HG03460 (cell line): ENCODE measurements at regions not wholly inside any gene's neighbourhood (a gene's known extent, or its start where the extent isn't known, plus 50 kb on each side); places are given as distances from the start of the nearest gene placed in this dataset.

Source experiments
- ATAC-seq: cut with Tn5 transposase; IDR thresholded peaks from one replicate; pipeline ENCODE4 v1.9.1; 2021; ENCODE audit not compliant: unreplicated experiment

GRCh38 chr1:29519108-29519787 lies 282.9 kb downstream of the PTPRU start:
- no peak for ATAC-seq

- ATAC-seq, result no peak
Measured at GRCh38 chr1:29518183-29518835, 282.0 kb downstream of the PTPRU start.

DNA sequence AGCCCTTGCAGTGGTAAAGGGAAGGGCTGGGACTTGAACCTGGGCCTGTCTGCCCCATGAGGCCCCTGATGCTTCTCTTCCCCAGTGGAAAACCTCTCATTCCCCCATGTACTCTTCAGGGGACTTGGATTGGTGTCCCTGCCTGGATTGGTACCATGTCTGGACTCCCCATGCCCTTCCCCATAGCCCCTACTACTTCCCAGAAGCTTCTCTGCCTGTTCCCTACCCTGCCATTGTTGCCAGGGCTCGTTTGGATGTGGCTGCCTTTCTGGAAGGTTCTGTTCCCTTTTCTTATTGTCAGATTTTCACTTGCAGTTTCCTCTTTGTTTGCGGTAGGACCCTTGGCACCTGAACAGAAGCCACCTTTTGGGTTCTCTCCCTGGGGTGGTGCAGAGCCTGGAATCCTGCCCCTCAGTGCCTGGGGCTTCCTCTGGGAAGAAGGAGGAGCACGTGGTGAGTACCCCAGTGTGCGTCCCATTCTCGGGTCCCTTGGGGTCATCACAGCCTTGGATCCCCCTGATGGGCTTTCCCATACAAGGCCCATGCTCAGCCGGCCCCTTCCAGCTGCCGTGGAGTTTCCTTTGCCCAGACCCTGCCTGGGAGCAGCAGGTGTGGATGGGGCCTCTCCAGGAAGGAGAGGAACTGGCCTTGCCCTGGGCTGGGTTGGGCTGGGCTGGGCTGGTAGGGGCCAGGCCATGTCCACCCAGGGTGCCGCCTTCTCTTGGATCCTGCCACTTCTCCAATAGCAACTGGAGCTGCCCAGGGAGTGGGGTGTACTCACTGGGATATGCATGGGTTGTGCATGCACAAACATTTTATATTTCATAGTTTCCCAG lies 281.1 kb downstream of the PTPRU start:
- no peak for ATAC-seq

DNA sequence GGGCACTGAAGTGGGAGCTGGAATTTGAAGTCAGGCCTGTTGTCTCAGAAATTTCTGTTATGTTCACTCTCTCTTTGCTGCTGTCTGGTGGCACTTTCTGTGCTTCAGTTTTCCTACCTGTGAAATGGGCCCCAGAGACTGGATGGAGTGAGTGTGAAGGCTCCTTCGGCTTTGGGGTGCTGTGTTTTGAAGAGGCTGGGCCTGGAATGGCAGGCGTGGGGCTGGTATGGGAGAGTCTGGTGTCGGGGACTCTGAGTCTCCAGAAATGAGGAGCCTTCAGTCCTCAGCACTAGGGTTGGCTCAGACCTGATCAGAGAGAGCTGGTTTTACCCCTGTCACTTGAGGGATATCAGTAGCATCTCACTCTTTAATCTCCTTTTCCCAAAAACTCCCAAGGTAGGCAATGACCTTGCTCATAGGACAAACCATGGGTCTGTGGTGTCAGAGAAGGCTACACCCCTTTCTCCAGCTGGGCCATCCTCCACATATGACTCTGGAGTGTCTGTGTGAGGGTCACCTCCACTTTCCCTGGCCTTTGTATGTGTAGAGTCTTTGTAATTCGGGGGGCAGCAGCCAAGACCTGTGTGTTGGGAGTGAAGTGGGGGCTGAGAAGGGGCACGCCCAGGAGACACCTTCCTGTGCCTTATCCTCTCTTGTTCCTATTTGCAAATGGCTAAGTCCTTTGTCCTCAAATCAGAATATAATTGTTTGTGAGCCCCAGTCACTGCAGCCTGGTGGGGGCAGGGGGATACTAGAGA lies 279.9 kb downstream of the PTPRU start:
- ATAC-seq, result no peak

GRCh38 chr1:29515170-29515955 lies 279.0 kb downstream of the PTPRU start:
- ATAC-seq, result no peak

- ATAC-seq, result no peak
Measured at GRCh38 chr1:29514361-29515169, 278.2 kb downstream of the PTPRU start.

DNA sequence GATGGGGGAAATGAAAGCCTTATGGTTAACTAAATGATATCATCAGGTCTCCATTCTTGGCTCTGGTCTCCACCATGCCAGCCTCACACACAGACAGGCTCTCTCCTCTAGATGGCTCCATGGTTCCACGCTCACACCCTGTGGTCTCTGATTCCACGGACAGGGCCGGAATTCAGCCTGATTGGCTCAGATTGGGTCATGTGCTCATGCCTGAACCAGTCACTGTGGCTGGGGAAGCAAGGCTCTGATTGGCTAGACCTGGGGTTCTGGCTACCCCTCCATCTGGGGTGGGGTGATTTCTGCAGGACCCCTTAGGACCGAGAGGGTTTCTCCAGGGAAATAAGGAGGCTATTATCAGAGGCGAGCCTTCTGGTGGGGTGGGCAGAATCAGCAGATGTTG lies 277.0 kb downstream of the PTPRU start:
- ATAC-seq, result no peak

DNA sequence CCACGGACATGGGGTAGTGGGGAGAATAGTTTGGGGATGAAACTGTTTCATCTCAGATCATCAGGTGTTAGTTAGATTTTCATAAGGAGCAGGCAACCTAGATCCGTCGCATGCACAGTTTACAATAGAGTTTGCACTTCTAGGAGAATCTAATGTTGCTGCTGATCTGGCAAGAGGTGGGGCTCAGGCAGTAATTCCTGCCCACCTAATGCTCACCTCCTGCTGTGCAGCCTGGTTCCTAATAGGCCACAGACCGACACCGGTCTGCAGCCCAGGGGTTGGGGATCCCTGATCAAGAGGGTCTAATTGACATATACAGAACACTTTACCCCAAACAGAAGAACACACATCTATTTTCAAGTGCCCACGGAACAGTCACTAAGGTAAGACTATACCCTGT lies 275.1 kb downstream of the PTPRU start:
- no peak for ATAC-seq

DNA sequence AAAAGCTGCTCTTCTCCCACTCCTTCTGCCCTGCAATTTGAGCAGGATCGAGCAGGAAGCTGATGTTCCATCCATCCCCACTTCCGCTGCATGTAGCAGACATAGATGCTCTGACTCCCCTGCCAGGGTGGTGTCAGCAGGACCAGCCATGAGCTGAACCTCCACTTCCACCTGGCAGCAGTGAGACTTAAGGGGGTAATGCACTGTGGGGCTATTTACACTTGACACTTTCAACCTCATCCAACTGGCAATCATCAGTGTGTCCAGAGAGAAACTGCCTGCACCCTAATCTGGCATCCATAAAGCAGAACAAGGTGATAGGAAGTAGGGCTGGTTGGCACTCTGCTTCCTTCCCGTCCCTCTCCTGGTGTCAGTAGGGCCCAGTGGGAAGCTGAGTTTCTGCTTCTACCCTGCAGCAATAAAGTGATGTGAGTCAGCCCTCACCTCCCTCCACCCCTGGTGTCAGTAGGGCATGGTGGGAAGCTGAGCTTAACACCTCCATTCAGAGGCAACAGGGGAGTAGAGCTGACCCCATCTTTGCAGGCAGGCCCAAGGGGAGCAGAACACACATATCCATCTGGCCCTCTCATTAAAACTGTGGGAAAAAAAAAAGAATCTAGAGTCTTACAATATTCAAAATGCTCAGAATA lies 272.3 kb downstream of the PTPRU start:
- ATAC-seq, result no peak

DNA sequence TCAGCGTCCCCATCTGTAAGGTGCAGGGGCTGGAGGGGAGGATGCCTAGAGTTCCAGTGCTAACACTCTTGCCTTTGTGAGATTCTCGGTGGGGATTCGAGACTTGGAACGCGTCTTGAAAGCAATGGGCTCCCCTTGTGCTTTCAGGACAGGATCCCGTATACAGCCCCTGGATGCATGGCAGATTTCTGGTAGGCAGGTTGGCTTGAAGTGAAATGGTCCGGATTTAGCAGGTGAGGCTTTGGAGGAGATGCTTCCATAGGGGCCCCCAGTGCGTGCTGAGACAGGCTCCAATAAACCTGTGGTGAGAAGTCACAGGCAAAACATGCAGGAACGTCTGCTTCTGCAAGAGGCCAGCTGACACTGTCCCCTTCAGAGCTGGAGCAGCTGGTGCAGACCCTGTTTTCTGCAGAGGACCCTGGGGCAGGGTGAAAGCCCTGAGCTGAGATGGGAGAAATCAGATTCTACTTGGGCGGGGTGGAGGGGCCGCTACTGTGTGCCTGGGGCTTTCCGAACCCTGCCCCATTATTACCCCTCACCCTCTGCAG lies 270.4 kb downstream of the PTPRU start:
- no peak for ATAC-seq

DNA sequence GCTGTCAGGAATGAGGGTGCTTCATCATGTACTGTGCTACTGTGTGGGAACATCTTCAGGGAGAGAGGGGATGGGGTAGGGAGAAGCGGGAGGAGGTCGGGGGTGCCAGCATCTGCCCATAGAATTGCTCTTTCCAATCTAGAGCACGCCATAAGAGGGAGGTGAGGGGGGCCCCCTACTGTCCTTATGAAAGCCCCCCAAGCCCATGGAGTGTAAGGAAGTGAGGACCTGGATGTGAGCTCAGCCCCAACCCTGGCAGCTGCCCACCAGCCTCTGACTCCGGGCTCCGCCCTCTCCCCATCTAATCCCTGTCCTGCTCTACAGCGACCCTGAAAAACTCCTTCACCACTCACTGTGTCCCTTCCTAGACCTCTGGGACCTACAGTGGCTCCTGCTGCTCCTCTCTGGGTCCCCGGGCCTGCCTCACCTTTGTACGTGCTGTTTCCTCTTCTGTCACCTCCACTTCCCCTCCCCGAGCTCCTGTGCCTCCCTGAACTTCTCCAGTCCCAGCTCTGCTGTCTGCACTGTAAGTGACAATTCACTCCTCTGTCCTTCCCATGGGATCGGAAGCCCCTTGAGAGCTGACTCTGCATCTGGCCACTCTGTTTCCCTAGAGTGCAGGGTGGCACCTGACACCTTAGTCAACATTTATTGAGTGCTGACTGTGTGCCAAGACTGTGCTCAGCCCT lies 269.4 kb downstream of the PTPRU start:
- no peak for ATAC-seq

DNA sequence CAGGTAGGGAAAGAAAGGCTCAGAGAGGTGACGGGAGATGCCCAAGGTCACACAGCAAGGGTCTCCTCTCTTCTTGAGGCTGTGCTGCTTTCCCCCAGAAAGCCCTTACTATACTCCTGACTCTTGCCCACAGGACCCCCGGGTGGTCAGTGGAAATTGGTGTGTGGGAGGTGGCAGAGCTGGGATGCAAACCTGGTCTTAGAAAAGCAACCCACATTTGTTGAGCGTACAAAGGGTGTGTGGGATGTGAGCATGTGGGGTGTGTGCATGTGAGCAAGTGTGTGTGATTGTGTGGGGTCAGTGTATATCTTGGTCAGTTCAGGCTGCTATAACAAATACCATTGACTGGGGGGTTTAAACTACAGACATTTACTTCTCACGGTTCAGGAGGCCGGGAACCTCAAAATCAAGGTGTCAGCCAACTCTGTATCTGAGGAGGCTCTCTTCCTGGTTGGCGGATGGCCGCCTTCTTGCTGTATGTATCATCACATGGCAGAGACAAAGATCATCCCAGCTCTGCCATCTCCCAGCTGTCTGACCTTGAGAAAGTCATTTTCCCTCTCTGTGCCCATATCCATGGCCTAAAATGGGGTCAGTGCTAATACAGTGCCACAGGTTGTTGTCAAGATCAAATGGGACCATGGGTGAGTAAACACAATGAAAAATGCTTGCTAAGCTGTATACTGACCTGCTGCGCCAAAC lies 268.5 kb downstream of the PTPRU start:
- ATAC-seq, result no peak

GRCh38 chr1:29504196-29504595 lies 267.9 kb downstream of the PTPRU start:
- no peak for ATAC-seq

DNA sequence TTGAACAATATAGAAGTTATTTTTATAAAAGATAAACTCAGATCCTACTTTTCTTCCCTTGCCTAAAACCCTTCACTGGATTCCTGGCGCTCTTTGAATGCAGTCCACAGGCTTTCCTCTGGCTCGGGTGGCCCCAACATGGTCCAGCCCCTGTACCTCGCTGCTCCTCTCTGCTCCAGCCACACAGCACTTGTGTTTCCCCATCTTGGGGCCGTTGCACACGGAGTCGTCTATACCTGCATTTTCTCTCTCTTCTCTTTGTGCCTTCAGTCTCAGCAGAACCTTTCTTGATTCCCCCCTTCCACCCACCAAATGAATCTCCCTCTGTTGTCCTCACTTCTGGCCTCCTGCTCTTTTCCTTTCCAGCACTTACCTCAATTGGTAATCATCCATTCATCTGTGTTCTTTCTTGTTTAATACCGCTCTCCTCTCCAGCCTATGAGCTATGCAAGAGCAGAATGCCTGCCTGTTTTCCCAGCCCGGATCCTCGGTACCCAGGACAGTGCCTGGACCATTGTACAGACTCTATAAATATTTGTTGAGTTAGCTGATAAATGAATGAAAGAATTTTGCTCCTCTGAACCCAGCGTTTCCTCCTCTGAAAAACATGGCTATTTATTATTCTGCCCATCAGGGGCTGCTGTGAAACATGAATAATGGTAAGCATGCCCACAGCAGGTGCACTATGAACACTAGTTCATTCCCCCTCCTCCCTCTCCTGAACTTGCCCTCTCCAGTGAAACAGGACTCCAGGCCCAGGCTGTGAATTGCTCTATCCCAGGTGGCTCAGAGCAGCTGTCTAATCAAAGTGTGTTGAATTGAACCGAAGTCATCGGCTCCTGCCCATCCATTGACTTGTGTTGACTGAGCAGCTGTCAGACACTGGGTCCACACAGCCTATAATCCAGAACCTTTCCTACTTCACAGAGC lies 266.9 kb downstream of the PTPRU start:
- ATAC-seq, result no peak

DNA sequence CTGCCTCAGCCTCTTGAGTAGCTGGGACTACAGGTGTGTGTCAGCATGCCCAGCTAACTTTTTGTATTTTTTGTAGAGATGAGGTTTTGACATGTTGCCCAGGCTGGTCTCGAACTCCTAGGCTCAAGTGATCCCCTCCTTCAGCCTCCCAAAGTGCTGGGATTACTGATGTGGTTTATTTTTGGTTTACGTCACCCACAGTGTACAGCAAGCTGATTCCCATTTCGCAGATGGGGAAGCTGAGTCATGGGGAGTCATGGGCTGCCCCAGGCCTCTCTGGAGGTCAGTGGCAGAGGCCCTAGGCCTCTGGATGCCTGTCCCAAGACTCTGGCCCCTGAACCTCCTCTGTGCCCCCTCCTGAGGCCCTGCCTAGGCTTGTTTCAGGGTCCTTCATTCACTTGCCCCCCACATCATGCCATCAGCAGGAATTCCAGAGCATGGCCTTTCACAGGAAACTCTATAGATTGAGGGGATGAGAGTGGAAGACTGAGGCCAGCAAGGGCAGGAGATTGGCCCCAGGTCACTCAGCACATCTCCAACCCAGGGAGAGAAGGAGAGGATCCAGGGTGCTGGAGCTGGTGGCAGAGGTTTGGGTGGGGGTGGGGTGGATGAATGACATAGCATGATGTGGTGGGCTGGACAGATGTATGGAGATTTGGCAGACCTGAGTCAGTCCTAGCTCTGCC lies 266.0 kb downstream of the PTPRU start:
- no peak for ATAC-seq
